ENCODE measurements at regions not wholly inside any gene's neighbourhood (a gene's known extent, or its start where the extent isn't known, plus 50 kb on each side); places are given as distances from the start of the nearest gene placed in this dataset.

DNA sequence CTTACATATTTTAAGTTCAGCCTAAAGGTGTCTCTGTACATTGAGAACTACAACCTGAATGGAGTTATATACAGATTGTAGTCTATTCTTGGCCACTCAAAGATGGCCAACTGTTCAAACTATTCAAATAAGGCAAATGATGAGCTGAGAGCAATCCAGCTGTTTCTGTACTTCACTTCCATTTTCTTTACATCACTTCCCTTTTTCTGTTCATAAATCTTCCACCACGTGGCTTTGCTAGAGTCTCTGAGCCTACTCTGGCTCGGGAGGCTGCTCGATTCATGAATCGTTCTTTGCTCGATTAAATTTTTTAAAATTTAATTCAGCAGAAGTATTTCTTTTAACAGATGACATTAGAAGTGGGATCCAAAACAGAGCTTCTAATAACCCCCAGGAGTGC, 879.7 kb downstream of the GALC start:
- no peaks in the 10 kb centered on the region for H3K9me3 ChIP-seq (ENCODE audit: control insufficient read depth, insufficient read depth, low read depth, low read length)
- no peaks in the 10 kb centered on the region for H3K27me3 ChIP-seq (ENCODE audit: control insufficient read depth, insufficient read depth, low read length)
- ATAC-seq: no peak
- no peaks in the 10 kb centered on the region for H3K4me1 ChIP-seq (ENCODE audit: control insufficient read depth, insufficient read depth, low read length)
- intact Hi-C loops (cut with micrococcal nuclease; ENCODE audit: unreplicated experiment): no loop called here
- DNase-seq (ENCODE audit: low read depth, low spot score): no peak
- no peak overlapping the region for H3K27ac ChIP-seq (ENCODE audit: low read length)
- no peaks in the 10 kb centered on the region for H3K36me3 ChIP-seq (ENCODE audit: control insufficient read depth, insufficient read depth, low read length)
- ChIA-PET CTCF (no interaction called here), POLR2A (no interaction called here)
- BruUV-seq (replicated peaks): no TSS peak
- in situ Hi-C loops (cut with HindIII; ENCODE audit: low pct_unique_long_range_greater_than_20kb, low sequenced_read_pairs): no loop called here
- TF ChIP-seq, protein P1, sequence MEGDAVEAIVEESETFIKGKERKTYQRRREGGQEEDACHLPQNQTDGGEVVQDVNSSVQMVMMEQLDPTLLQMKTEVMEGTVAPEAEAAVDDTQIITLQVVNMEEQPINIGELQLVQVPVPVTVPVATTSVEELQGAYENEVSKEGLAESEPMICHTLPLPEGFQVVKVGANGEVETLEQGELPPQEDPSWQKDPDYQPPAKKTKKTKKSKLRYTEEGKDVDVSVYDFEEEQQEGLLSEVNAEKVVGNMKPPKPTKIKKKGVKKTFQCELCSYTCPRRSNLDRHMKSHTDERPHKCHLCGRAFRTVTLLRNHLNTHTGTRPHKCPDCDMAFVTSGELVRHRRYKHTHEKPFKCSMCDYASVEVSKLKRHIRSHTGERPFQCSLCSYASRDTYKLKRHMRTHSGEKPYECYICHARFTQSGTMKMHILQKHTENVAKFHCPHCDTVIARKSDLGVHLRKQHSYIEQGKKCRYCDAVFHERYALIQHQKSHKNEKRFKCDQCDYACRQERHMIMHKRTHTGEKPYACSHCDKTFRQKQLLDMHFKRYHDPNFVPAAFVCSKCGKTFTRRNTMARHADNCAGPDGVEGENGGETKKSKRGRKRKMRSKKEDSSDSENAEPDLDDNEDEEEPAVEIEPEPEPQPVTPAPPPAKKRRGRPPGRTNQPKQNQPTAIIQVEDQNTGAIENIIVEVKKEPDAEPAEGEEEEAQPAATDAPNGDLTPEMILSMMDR (IDR thresholded peaks at IDR 0.05): no peak
- TF ChIP-seq SIN3A (IDR thresholded peaks at IDR 0.05; ENCODE audit: borderline replicate concordance, insufficient read depth, low read depth, low read length): no peak
- TF ChIP-seq TCF7L2 (IDR thresholded peaks at IDR 0.05; ENCODE audit: low read depth, low read length): no peak
- TF ChIP-seq, protein P2, sequence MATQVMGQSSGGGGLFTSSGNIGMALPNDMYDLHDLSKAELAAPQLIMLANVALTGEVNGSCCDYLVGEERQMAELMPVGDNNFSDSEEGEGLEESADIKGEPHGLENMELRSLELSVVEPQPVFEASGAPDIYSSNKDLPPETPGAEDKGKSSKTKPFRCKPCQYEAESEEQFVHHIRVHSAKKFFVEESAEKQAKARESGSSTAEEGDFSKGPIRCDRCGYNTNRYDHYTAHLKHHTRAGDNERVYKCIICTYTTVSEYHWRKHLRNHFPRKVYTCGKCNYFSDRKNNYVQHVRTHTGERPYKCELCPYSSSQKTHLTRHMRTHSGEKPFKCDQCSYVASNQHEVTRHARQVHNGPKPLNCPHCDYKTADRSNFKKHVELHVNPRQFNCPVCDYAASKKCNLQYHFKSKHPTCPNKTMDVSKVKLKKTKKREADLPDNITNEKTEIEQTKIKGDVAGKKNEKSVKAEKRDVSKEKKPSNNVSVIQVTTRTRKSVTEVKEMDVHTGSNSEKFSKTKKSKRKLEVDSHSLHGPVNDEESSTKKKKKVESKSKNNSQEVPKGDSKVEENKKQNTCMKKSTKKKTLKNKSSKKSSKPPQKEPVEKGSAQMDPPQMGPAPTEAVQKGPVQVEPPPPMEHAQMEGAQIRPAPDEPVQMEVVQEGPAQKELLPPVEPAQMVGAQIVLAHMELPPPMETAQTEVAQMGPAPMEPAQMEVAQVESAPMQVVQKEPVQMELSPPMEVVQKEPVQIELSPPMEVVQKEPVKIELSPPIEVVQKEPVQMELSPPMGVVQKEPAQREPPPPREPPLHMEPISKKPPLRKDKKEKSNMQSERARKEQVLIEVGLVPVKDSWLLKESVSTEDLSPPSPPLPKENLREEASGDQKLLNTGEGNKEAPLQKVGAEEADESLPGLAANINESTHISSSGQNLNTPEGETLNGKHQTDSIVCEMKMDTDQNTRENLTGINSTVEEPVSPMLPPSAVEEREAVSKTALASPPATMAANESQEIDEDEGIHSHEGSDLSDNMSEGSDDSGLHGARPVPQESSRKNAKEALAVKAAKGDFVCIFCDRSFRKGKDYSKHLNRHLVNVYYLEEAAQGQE (IDR thresholded peaks at IDR 0.05; ENCODE audit: insufficient read depth in 1 of 2, low read depth in 2 of 2, low read length in 1 of 2): no peak
- TF ChIP-seq POLR2AphosphoS5 (IDR thresholded peaks at IDR 0.05; ENCODE audit: low read depth, low read length): no peak
- no peak overlapping the region for H3K4me3 ChIP-seq (ENCODE audit: low read depth in 2 of 2, low read length in 2 of 2)

DNA sequence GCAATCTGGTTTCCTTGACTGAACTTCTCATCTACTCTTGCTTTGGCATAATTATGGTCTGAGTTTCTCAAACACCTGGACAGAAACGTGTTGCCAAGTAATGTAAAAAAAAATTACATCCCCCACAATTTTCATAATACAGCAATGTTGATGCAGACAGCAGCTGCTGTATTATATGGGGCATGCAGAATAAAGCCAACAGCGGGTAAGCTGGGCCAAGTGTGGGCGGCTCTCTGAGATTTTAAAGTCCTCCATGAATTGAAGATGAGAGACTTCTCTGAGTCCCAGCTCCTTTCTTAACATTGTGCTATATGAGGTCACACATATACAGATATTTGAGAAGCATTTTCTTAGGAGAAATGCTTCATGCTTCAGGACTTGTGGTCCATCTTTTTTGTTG, 881.2 kb downstream of the GALC start:
- H3K36me3 ChIP-seq (ENCODE audit: control insufficient read depth, insufficient read depth, low read length): no peaks in the 10 kb centered on the region
- no peaks in the 10 kb centered on the region for H3K27me3 ChIP-seq (ENCODE audit: control insufficient read depth, insufficient read depth, low read length)
- no peak for ATAC-seq
- no peak for DNase-seq (ENCODE audit: low read depth, low spot score)
- no TSS peak for BruUV-seq (replicated peaks)
- TF ChIP-seq POLR2AphosphoS5 (IDR thresholded peaks at IDR 0.05; ENCODE audit: low read depth, low read length) (no peak), TCF7L2 (IDR thresholded peaks at IDR 0.05; ENCODE audit: low read depth, low read length) (no peak), SIN3A (IDR thresholded peaks at IDR 0.05; ENCODE audit: borderline replicate concordance, insufficient read depth, low read depth, low read length) (no peak)
- TF ChIP-seq, protein P2 (IDR thresholded peaks at IDR 0.05; ENCODE audit: insufficient read depth in 1 of 2, low read depth in 2 of 2, low read length in 1 of 2): no peak
- TF ChIP-seq, protein P1 (IDR thresholded peaks at IDR 0.05): no peak
- in situ Hi-C loops (cut with HindIII; ENCODE audit: low pct_unique_long_range_greater_than_20kb, low sequenced_read_pairs) (no loop called here), intact Hi-C loops (cut with micrococcal nuclease; ENCODE audit: unreplicated experiment) (no loop called here)
- H3K4me1 ChIP-seq (ENCODE audit: control insufficient read depth, insufficient read depth, low read length): no peaks in the 10 kb centered on the region
- H3K27ac ChIP-seq (ENCODE audit: low read length): no peak overlapping the region
- no peak overlapping the region for H3K4me3 ChIP-seq (ENCODE audit: low read depth in 2 of 2, low read length in 2 of 2)
- ChIA-PET POLR2A (no interaction called here), CTCF (no interaction called here)
- no peaks in the 10 kb centered on the region for H3K9me3 ChIP-seq (ENCODE audit: control insufficient read depth, insufficient read depth, low read depth, low read length)

Data from Panc1 (cell line).